GM18498 (cell line): ENCODE measurements at regions not wholly inside any gene's neighbourhood (a gene's known extent, or its start where the extent isn't known, plus 50 kb on each side); places are given as distances from the start of the nearest gene placed in this dataset.
A peak's percentile ranks its signal among the peaks of the same experiment; 100 is the strongest.

Experiments
- ATAC-seq: cut with Tn5 transposase; IDR thresholded peaks from one replicate; pipeline ENCODE4 v1.9.1; 2021; ENCODE audit warnings: mild to moderate bottlenecking, moderate library complexity; ENCODE audit not compliant: unreplicated experiment

GRCh38 chr18:40863801-40864200, 1091.2 kb upstream of the PIK3C3 start:
- no peak for ATAC-seq

GRCh38 chr18:40860189-40860588, 1094.8 kb upstream of the PIK3C3 start:
- no peak for ATAC-seq

GRCh38 chr18:40855661-40856060, 1099.4 kb upstream of the PIK3C3 start:
- no peak for ATAC-seq

- no peak for ATAC-seq
These were observed 1102.6 kb upstream of the PIK3C3 start for GRCh38 chr18:40852406-40852805.

GRCh38 chr18:40851014-40851429, 1104.0 kb upstream of the PIK3C3 start:
- ATAC-seq = no peak

GRCh38 chr18:40849886-40850285, 1105.1 kb upstream of the PIK3C3 start:
- ATAC-seq = no peak

- ATAC-seq = no peak
These were observed 1113.6 kb upstream of the PIK3C3 start for GRCh38 chr18:40841467-40841866.

GRCh38 chr18:40841063-40841462, 1114.0 kb upstream of the PIK3C3 start:
- no peak for ATAC-seq

GRCh38 chr18:40832362-40832761, 1122.7 kb upstream of the PIK3C3 start:
- ATAC-seq = no peak

GRCh38 chr18:40824291-40824690, 1130.7 kb upstream of the PIK3C3 start:
- ATAC-seq = no peak

GRCh38 chr18:40821596-40822243, 1133.3 kb upstream of the PIK3C3 start:
- ATAC-seq = no peak

- ATAC-seq = no peak
These were observed 1142.0 kb upstream of the PIK3C3 start for GRCh38 chr18:40812981-40813515.

GRCh38 chr18:40810372-40810771, 1144.7 kb upstream of the PIK3C3 start:
- no peak for ATAC-seq

GRCh38 chr18:40789286-40789685, 1165.7 kb upstream of the PIK3C3 start:
- ATAC-seq = no peak

GRCh38 chr18:40782453-40783130, 1172.4 kb upstream of the PIK3C3 start:
- no peak for ATAC-seq

GRCh38 chr18:40769786-40770185, 1185.2 kb upstream of the PIK3C3 start:
- ATAC-seq = no peak

GRCh38 chr18:40760251-40760650, 1194.8 kb upstream of the PIK3C3 start:
- ATAC-seq = no peak

GRCh38 chr18:40754477-40754876, 1200.6 kb upstream of the PIK3C3 start:
- no peak for ATAC-seq

GRCh38 chr18:40752316-40752715, 1202.7 kb upstream of the PIK3C3 start:
- ATAC-seq = no peak

- ATAC-seq = no peak
These were observed 1203.8 kb upstream of the PIK3C3 start for GRCh38 chr18:40751186-40751585.

GRCh38 chr18:40739029-40739428, 1216.0 kb upstream of the PIK3C3 start:
- ATAC-seq = no peak

GRCh38 chr18:40738321-40738880, 1216.6 kb upstream of the PIK3C3 start:
- peak; percentile 54 for ATAC-seq
